Glutamatergic neuron (in vitro differentiated cells): ENCODE measurements at regions not wholly inside any gene's neighbourhood (a gene's known extent, or its start where the extent isn't known, plus 50 kb on each side); places are given as distances from the start of the nearest gene placed in this dataset.
"Not testable (repeated sequence)": the region's sequence is repeated elsewhere in the genome, so short reads cannot be mapped to it uniquely, and the experiment has no call there.

Experiments used
- DNase-seq: peaks from one replicate; pipeline ENCODE4 v3.0.0; 2022
- H3K27ac Mint-ChIP-seq: one replicate; pipeline ENCODE4 v1.8.0; 2020; ENCODE audit warnings: mild to moderate bottlenecking, mixed read lengths, inconsistent platforms; ENCODE audit not compliant: unreplicated experiment
- H3K27me3 Mint-ChIP-seq: one replicate; pipeline ENCODE4 v1.8.0; 2020; ENCODE audit warnings: mild to moderate bottlenecking, moderate library complexity, mixed read lengths, inconsistent platforms; ENCODE audit not compliant: unreplicated experiment
- H3K36me3 Mint-ChIP-seq: one replicate; pipeline ENCODE4 v1.8.0; 2020; ENCODE audit warnings: mild to moderate bottlenecking, mixed read lengths, inconsistent platforms; ENCODE audit not compliant: unreplicated experiment
- H3K4me1 Mint-ChIP-seq: one replicate; pipeline ENCODE4 v1.8.0; 2020; ENCODE audit warnings: mild to moderate bottlenecking, low read depth, mixed read lengths, inconsistent platforms; ENCODE audit not compliant: unreplicated experiment
- H3K4me3 Mint-ChIP-seq: one replicate; pipeline ENCODE4 v1.8.0; 2020; ENCODE audit warnings: mild to moderate bottlenecking, mixed read lengths, inconsistent platforms; ENCODE audit not compliant: unreplicated experiment
- H3K9me3 Mint-ChIP-seq: one replicate; pipeline ENCODE4 v1.8.0; 2020; ENCODE audit warnings: mild to moderate bottlenecking, moderate library complexity, mixed read lengths, inconsistent platforms; ENCODE audit not compliant: unreplicated experiment
- TF ChIP-seq, protein P1 (sequence below): fragments of 200-600 bp; sonication (generic); IDR thresholded peaks from one replicate; pipeline ENCODE4 v1.5.0; 2021; ENCODE audit not compliant: partially characterized antibody, unreplicated experiment

DNA sequence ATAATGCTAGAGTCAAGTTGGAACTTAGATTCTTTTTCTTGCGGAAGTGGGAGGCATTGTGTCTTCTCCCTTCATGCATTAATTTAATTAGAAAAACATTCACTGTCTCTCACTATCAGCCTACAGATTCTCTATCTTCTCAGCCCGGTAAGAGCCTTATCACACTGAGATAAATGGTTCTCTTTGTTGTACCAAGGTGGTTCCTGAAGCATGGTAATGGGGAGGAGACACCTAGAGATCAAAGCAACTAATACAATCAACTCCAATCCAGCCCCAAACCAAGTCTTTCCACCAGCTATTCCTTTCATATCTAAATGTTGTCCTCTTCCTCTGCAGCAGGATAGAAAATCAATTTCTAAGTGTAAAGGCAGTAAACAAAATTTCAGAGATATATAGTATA, 210.8 kb downstream of the DAD1 start:
- Mint-ChIP-seq H3K9me3 (no peaks in the 10 kb centered on the region), H3K4me3 (no peak overlapping the region), H3K27ac (no peak overlapping the region), H3K36me3 (no peaks in the 10 kb centered on the region), H3K4me1 (peaks cover 9% of the 10 kb centered on the region), H3K27me3 (no peaks in the 10 kb centered on the region)
- DNase-seq, result no peak
- TF ChIP-seq, protein P1, sequence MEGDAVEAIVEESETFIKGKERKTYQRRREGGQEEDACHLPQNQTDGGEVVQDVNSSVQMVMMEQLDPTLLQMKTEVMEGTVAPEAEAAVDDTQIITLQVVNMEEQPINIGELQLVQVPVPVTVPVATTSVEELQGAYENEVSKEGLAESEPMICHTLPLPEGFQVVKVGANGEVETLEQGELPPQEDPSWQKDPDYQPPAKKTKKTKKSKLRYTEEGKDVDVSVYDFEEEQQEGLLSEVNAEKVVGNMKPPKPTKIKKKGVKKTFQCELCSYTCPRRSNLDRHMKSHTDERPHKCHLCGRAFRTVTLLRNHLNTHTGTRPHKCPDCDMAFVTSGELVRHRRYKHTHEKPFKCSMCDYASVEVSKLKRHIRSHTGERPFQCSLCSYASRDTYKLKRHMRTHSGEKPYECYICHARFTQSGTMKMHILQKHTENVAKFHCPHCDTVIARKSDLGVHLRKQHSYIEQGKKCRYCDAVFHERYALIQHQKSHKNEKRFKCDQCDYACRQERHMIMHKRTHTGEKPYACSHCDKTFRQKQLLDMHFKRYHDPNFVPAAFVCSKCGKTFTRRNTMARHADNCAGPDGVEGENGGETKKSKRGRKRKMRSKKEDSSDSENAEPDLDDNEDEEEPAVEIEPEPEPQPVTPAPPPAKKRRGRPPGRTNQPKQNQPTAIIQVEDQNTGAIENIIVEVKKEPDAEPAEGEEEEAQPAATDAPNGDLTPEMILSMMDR, result no peak

DNA sequence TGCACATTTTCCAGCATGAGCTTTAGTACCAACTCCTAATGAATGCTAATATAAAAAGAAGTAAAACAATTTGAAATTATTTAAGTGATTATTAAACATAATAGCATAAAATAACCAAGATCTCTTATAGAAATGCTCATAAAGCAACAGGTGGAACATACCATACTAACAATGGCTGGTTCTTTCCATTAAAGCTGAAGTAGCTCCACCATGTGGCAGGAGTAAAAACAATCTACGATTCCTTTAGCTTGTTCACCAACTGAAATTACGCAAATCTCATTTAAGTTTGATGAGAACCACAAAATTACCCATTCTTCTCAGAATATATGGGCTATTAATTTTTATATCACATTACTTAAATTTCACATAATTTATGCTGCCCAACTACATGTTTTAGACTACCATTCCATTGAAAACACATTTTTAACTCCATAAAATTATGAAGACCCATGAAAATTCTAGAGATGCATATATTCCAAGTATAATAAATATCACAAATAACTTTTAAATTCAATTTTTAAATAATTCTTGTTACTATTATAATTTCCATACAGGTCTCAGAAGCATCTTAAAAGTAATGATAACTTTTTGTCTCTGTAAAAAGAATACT, 213.6 kb downstream of the DAD1 start:
- no peak overlapping the region for H3K27ac Mint-ChIP-seq
- no peak for DNase-seq
- no peaks in the 10 kb centered on the region for H3K9me3 Mint-ChIP-seq
- H3K4me3 Mint-ChIP-seq, result no peak overlapping the region
- peaks cover 3% of the 10 kb centered on the region for H3K4me1 Mint-ChIP-seq
- H3K36me3 Mint-ChIP-seq, result no peaks in the 10 kb centered on the region
- TF ChIP-seq, protein P1, result peak; percentile 56
- H3K27me3 Mint-ChIP-seq, result no peaks in the 10 kb centered on the region

DNA sequence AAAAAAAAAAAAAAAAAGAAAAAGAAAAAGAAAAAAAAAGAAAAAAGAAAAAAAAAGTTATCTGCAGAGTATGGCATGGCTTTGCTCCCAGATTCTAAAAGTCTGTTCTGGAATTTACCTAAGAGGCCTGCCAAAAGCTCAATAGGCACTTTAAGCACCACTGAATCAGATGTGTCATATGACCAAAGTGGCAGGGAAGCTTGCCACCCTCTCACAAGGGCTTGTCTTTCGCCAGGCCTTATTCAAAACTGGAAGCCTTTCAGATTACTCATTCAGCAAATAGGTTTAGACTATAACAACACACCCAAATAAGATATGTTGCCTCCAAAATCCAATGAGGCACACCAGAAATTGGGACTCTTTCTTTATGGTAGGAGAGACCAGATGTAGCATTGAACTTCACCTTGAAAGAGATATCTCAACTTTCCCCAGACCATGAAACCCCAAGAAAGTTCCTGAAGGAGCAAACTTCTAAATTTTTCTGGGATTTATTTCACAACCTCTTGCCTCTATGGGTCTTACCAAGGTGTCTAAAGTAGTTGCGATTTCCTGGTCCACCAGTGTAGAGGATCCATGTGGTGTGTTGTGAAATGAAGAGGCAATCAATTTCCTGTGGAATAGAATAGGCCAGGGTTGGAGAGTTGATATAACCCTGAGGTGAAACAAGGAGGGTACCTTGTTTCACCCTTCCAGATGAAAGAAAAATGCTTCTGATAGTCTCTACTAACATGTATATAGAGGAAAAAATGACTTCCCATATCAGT, 218.8 kb downstream of the DAD1 start:
- peaks cover 8% of the 10 kb centered on the region for H3K36me3 Mint-ChIP-seq
- no peaks in the 10 kb centered on the region for H3K9me3 Mint-ChIP-seq
- TF ChIP-seq, protein P1, result no peak
- H3K4me1 Mint-ChIP-seq, result no peaks in the 10 kb centered on the region
- DNase-seq, result no peak
- no peak overlapping the region for H3K27ac Mint-ChIP-seq
- no peaks in the 10 kb centered on the region for H3K27me3 Mint-ChIP-seq
- H3K4me3 Mint-ChIP-seq, result no peak overlapping the region

DNA sequence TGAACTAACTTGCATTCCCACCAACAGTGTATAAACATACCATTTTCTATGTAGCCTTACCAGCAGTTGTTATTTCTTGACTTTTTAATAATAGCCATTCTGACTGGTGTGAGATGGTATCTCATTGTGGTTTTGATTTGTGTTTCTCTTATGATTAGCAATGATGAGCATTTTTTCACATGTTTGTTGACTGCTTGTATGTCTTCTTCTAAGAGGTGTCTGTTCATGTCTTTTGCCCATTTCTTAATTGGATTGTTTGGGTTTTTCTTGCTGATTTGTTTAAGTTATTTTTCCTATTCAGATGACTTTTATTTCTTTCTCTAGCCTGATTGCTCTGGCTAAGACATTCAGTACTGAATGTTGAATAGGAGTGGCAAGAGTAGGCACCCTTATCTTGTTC, 230.3 kb downstream of the DAD1 start:
- DNase-seq, result no peak
- no peaks in the 10 kb centered on the region for H3K4me1 Mint-ChIP-seq
- no peak overlapping the region for H3K27ac Mint-ChIP-seq
- no peaks in the 10 kb centered on the region for H3K36me3 Mint-ChIP-seq
- TF ChIP-seq, protein P1, result no peak
- no peak overlapping the region for H3K4me3 Mint-ChIP-seq
- no peaks in the 10 kb centered on the region for H3K9me3 Mint-ChIP-seq
- H3K27me3 Mint-ChIP-seq, result peaks cover 1% of the 10 kb centered on the region

DNA sequence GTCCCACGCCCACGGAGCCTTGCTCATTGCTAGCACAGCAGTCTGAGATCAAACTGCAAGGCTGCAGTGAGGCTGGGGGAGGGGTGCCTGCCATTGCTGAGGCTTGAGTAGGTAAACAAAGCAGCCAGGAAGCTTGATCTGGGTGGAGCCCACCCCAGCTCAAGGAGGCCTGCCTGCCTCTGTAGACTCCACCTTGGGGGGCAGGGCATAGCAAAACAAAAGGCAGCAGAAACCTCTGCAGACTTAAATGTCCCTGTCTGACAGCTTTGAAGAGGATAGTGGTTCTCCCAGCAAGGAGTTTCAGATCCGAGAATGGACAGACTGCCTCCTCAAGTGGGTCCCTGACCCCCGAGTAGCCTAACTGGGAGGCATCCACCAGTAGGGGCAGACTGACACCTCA, 239.7 kb downstream of the DAD1 start:
- H3K36me3 Mint-ChIP-seq, H3K4me3 Mint-ChIP-seq, H3K27ac Mint-ChIP-seq, H3K27me3 Mint-ChIP-seq, H3K9me3 Mint-ChIP-seq, H3K4me1 Mint-ChIP-seq, DNase-seq: not testable (repeated sequence)
